Glutamatergic neuron (in vitro differentiated cells): ENCODE measurements at regions not wholly inside any gene's neighbourhood (a gene's known extent, or its start where the extent isn't known, plus 50 kb on each side); places are given as distances from the start of the nearest gene placed in this dataset.

Experiments
- DNase-seq: peaks from one replicate; pipeline ENCODE4 v3.0.0; 2022
- H3K27ac Mint-ChIP-seq: one replicate; pipeline ENCODE4 v1.8.0; 2020; ENCODE audit warnings: mild to moderate bottlenecking, mixed read lengths, inconsistent platforms; ENCODE audit not compliant: unreplicated experiment
- H3K27me3 Mint-ChIP-seq: one replicate; pipeline ENCODE4 v1.8.0; 2020; ENCODE audit warnings: mild to moderate bottlenecking, moderate library complexity, mixed read lengths, inconsistent platforms; ENCODE audit not compliant: unreplicated experiment
- H3K36me3 Mint-ChIP-seq: one replicate; pipeline ENCODE4 v1.8.0; 2020; ENCODE audit warnings: mild to moderate bottlenecking, mixed read lengths, inconsistent platforms; ENCODE audit not compliant: unreplicated experiment
- H3K4me1 Mint-ChIP-seq: one replicate; pipeline ENCODE4 v1.8.0; 2020; ENCODE audit warnings: mild to moderate bottlenecking, low read depth, mixed read lengths, inconsistent platforms; ENCODE audit not compliant: unreplicated experiment
- H3K4me3 Mint-ChIP-seq: one replicate; pipeline ENCODE4 v1.8.0; 2020; ENCODE audit warnings: mild to moderate bottlenecking, mixed read lengths, inconsistent platforms; ENCODE audit not compliant: unreplicated experiment
- H3K9me3 Mint-ChIP-seq: one replicate; pipeline ENCODE4 v1.8.0; 2020; ENCODE audit warnings: mild to moderate bottlenecking, moderate library complexity, mixed read lengths, inconsistent platforms; ENCODE audit not compliant: unreplicated experiment
- TF ChIP-seq, protein P1 (sequence below): fragments of 200-600 bp; sonication (generic); IDR thresholded peaks from one replicate; pipeline ENCODE4 v1.5.0; 2021; ENCODE audit not compliant: partially characterized antibody, unreplicated experiment

- no peak for DNase-seq
- no peak overlapping the region for H3K27ac Mint-ChIP-seq
- TF ChIP-seq, protein P1, sequence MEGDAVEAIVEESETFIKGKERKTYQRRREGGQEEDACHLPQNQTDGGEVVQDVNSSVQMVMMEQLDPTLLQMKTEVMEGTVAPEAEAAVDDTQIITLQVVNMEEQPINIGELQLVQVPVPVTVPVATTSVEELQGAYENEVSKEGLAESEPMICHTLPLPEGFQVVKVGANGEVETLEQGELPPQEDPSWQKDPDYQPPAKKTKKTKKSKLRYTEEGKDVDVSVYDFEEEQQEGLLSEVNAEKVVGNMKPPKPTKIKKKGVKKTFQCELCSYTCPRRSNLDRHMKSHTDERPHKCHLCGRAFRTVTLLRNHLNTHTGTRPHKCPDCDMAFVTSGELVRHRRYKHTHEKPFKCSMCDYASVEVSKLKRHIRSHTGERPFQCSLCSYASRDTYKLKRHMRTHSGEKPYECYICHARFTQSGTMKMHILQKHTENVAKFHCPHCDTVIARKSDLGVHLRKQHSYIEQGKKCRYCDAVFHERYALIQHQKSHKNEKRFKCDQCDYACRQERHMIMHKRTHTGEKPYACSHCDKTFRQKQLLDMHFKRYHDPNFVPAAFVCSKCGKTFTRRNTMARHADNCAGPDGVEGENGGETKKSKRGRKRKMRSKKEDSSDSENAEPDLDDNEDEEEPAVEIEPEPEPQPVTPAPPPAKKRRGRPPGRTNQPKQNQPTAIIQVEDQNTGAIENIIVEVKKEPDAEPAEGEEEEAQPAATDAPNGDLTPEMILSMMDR: no peak
- peaks cover 4% of the 10 kb centered on the region for H3K27me3 Mint-ChIP-seq
- peaks cover 5% of the 10 kb centered on the region for H3K36me3 Mint-ChIP-seq
- H3K4me3 Mint-ChIP-seq: no peak overlapping the region
- H3K9me3 Mint-ChIP-seq: peaks cover 3% of the 10 kb centered on the region
- peaks cover 1% of the 10 kb centered on the region for H3K4me1 Mint-ChIP-seq
Measured at GRCh38 chr17:68179236-68179925, 68.5 kb upstream of the AMZ2 start.

DNA sequence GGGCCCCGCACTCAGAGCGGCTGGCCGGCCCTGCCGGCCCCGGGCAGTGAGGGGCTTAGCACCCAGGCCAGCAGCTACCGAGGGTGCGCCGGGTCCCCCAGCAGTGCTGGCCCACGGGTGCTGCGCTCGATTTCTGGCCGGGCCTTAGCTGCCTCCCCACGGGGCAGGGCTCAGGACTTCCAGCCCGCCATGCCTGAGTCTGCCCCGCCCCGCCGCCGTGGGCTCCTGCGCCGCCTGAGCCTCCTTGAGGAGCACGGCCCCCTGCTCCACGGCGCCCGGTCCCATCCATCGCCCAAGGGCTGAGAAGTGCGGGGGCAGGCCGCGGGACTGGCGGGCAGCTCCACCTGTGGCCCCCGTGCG is 67.9 kb upstream of the AMZ2 start:
- H3K4me3 Mint-ChIP-seq: no peak overlapping the region
- H3K9me3 Mint-ChIP-seq: peaks cover 3% of the 10 kb centered on the region
- H3K4me1 Mint-ChIP-seq: peaks cover 1% of the 10 kb centered on the region
- peaks cover 5% of the 10 kb centered on the region for H3K36me3 Mint-ChIP-seq
- H3K27me3 Mint-ChIP-seq: peaks cover 4% of the 10 kb centered on the region
- TF ChIP-seq, protein P1: no peak
- no peak for DNase-seq
- H3K27ac Mint-ChIP-seq: no peak overlapping the region

GRCh38 chr17:68182011-68182306 is 65.9 kb upstream of the AMZ2 start:
- H3K27ac Mint-ChIP-seq: no peak overlapping the region
- peaks cover 3% of the 10 kb centered on the region for H3K9me3 Mint-ChIP-seq
- H3K4me1 Mint-ChIP-seq: peaks cover 3% of the 10 kb centered on the region
- H3K27me3 Mint-ChIP-seq: peaks cover 2% of the 10 kb centered on the region
- no peaks in the 10 kb centered on the region for H3K36me3 Mint-ChIP-seq
- TF ChIP-seq, protein P1: no peak
- H3K4me3 Mint-ChIP-seq: no peak overlapping the region
- DNase-seq: no peak

DNA sequence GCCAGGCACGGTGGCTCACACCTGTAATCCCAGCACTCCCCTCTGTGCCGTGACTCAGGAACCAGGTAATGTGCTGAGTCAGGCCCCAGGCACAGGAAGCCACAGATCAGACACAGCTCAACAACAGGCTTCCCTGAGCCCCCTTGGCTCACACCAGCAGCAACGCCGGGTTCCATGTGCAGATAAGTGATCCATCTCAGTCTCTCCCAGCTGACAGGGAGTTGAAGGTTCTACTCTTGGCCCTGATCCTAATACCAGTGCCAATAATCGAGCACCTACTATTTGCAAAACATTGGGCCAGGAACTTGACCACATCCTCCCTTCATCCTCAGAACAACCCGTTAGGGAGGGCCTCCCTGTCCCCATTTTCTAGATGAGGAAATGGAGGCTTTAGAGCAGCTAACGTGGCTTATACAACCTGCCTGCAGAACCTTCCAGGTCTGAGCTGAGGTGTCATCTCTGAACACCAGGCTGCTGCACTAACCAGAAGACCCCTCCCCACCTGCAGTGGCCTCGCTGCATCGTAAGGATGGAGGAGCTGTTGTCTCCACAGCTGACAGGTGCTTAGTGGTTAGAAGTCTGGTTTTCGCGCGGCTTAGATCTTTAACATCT is 64.8 kb upstream of the AMZ2 start:
- no peak overlapping the region for H3K4me3 Mint-ChIP-seq
- H3K27me3 Mint-ChIP-seq: no peaks in the 10 kb centered on the region
- H3K36me3 Mint-ChIP-seq: no peaks in the 10 kb centered on the region
- peaks cover 3% of the 10 kb centered on the region for H3K4me1 Mint-ChIP-seq
- DNase-seq: no peak
- H3K9me3 Mint-ChIP-seq: no peaks in the 10 kb centered on the region
- TF ChIP-seq, protein P1: no peak
- H3K27ac Mint-ChIP-seq: no peak overlapping the region

- H3K4me1 Mint-ChIP-seq: peaks cover 3% of the 10 kb centered on the region
- no peaks in the 10 kb centered on the region for H3K36me3 Mint-ChIP-seq
- TF ChIP-seq, protein P1: no peak
- H3K9me3 Mint-ChIP-seq: no peaks in the 10 kb centered on the region
- H3K27me3 Mint-ChIP-seq: no peaks in the 10 kb centered on the region
- H3K27ac Mint-ChIP-seq: no peak overlapping the region
- DNase-seq: no peak
- H3K4me3 Mint-ChIP-seq: no peak overlapping the region
Measured at GRCh38 chr17:68184141-68184571, 63.7 kb upstream of the AMZ2 start.
